IMR-90 (cell line): ENCODE measurements at regions not wholly inside any gene's neighbourhood (a gene's known extent, or its start where the extent isn't known, plus 50 kb on each side); places are given as distances from the start of the nearest gene placed in this dataset.
A peak's percentile ranks its signal among the peaks of the same experiment; 100 is the strongest.

Source experiments
- ATAC-seq: fragments of 200-7000 bp; cut with Tn5 transposase; 2 replicates; pipeline ENCODE4 v1.9.1; 2020; ENCODE audit warnings: low read depth, mild to moderate bottlenecking, moderate library complexity
- BruUV-seq: library from RNA; stranded (reverse); fragments of 400-500 nt; replicated peaks from 2 replicates; lab custom pipeline; 2021; lab: Mats Ljungman, UMichigan
- CTCF ChIA-PET: fragments of 300-600 bp; formaldehyde crosslinking; extraction: SDS; loops from one replicate; lab custom pipeline; 2021; ENCODE audit warnings: antibody characterized with exemption; lab: Yijun Ruan, JAX
- POLR2A ChIA-PET: fragments of 300-600 bp; sonication (Branson Sonifier 250); formaldehyde crosslinking; loops from one replicate; lab custom pipeline; 2022; ENCODE audit warnings: antibody characterized with exemption; ENCODE audit not compliant: unreplicated experiment; lab: Charles Lee
- DNase-seq: peaks from one replicate; pipeline ENCODE4 v3.0.0; 2013
- H2AFZ ChIP-seq: replicated peaks from 2 replicates; pipeline ENCODE3; 2013; ENCODE audit warnings: low read length, mild to moderate bottlenecking; ENCODE audit not compliant: poor library complexity
- H2AK5ac ChIP-seq: 2 replicates; pipeline ENCODE4 v1.6.1; 2013; ENCODE audit warnings: low read depth, low read length, inconsistent platforms
- H2AK9ac ChIP-seq: replicated peaks from 2 replicates; pipeline ENCODE3; 2013; ENCODE audit warnings: mild to moderate bottlenecking, low read depth, low read length, moderate library complexity; ENCODE audit not compliant: poor library complexity
- H2BK120ac ChIP-seq: 2 replicates; pipeline ENCODE4 v1.6.1; 2013; ENCODE audit warnings: low read depth, low read length, inconsistent platforms
- H2BK15ac ChIP-seq: 3 replicates; pipeline ENCODE4 v1.6.1; 2013; ENCODE audit warnings: low read depth, low read length, inconsistent platforms
- H2BK20ac ChIP-seq: 2 replicates; pipeline ENCODE4 v1.6.1; 2013; ENCODE audit warnings: low read depth, mild to moderate bottlenecking, inconsistent platforms, low read length, moderate library complexity
- H2BK5ac ChIP-seq: 2 replicates; pipeline ENCODE4 v1.6.1; 2013; ENCODE audit warnings: mild to moderate bottlenecking, low read depth, low read length, inconsistent platforms; ENCODE audit not compliant: poor library complexity, severe bottlenecking
- H3K14ac ChIP-seq: replicated peaks from 2 replicates; pipeline ENCODE4 v1.6.1; 2013; ENCODE audit warnings: low read depth, low read length, inconsistent platforms
- H3K18ac ChIP-seq: 2 replicates; pipeline ENCODE4 v1.6.1; 2013; ENCODE audit warnings: low read depth, low read length, control low read depth
- H3K23ac ChIP-seq: 2 replicates; pipeline ENCODE4 v1.6.1; 2013; ENCODE audit warnings: low read depth, low read length, inconsistent platforms
- H3K27ac ChIP-seq: 2 replicates; pipeline ENCODE4 v1.5.1; 2013; ENCODE audit warnings: mild to moderate bottlenecking, control low read depth, low read length; ENCODE audit not compliant: insufficient read depth
- H3K27me3 ChIP-seq: 2 replicates; pipeline ENCODE4 v1.6.1; 2013; ENCODE audit warnings: low read length; ENCODE audit not compliant: control insufficient read depth, insufficient read depth
- H3K36me3 ChIP-seq: 2 replicates; pipeline ENCODE4 v1.6.1; 2013; ENCODE audit warnings: low read length, mixed read lengths; ENCODE audit not compliant: control insufficient read depth, insufficient read depth
- H3K4ac ChIP-seq: 2 replicates; pipeline ENCODE4 v1.6.1; 2013; ENCODE audit warnings: low read depth, low read length, inconsistent platforms
- H3K4me1 ChIP-seq: 2 replicates; pipeline ENCODE4 v1.6.1; 2013; ENCODE audit warnings: low read length, mixed read lengths; ENCODE audit not compliant: control insufficient read depth, insufficient read depth
- H3K4me2 ChIP-seq: 2 replicates; pipeline ENCODE4 v1.6.1; 2013; ENCODE audit warnings: low read depth, mild to moderate bottlenecking, control low read depth, low read length, moderate library complexity
- H3K4me3 ChIP-seq: 2 replicates; pipeline ENCODE4 v1.5.1; 2013; ENCODE audit warnings: low read depth, mild to moderate bottlenecking, control low read depth, low read length, moderate library complexity; ENCODE audit not compliant: insufficient read depth
- H3K56ac ChIP-seq: 2 replicates; pipeline ENCODE4 v1.6.1; 2013; ENCODE audit warnings: low read length, inconsistent platforms; ENCODE audit not compliant: insufficient read depth; ENCODE audit errors: extremely low read depth
- H3K79me1 ChIP-seq, 2 experiments: 2 replicates each; pipeline ENCODE4 v1.6.1; 2013; ENCODE audit warnings: low read length in 2 of 2, inconsistent platforms in 1 of 2, low read depth in 1 of 2
- H3K9ac ChIP-seq: 2 replicates; pipeline ENCODE4 v1.6.1; 2013; ENCODE audit warnings: low read depth, low read length, control low read depth
- H3K9me1 ChIP-seq: 2 replicates; pipeline ENCODE4 v1.6.1; 2013; ENCODE audit warnings: low read length, inconsistent platforms; ENCODE audit not compliant: insufficient read depth
- H3K9me3 ChIP-seq: 2 replicates; pipeline ENCODE4 v1.6.1; 2013; ENCODE audit warnings: low read length; ENCODE audit not compliant: control insufficient read depth, insufficient read depth
- H4K20me1 ChIP-seq: 2 replicates; pipeline ENCODE4 v1.6.1; 2013; ENCODE audit warnings: low read length, inconsistent platforms; ENCODE audit not compliant: insufficient read depth
- H4K5ac ChIP-seq: 2 replicates; pipeline ENCODE4 v1.6.1; 2013; ENCODE audit warnings: mild to moderate bottlenecking, low read depth, low read length, control low read depth
- H4K8ac ChIP-seq, 2 experiments: 2 replicates each; pipeline ENCODE4 v1.6.1; 2013; ENCODE audit warnings: low read depth in 2 of 2, low read length in 2 of 2, control low read depth in 1 of 2, inconsistent platforms in 1 of 2
- H4K91ac ChIP-seq: 2 replicates; pipeline ENCODE4 v1.6.1; 2013; ENCODE audit warnings: low read depth, low read length, inconsistent platforms; ENCODE audit not compliant: insufficient read depth
- BHLHE40 ChIP-seq: fragments of 150-350 bp; IDR thresholded peaks from 2 replicates; pipeline ENCODE4 v1.6.1; 2016; ENCODE audit warnings: mild to moderate bottlenecking, low read depth, low read length
- CEBPB ChIP-seq: IDR thresholded peaks from 2 replicates; pipeline ENCODE4 v1.6.1; 2012; ENCODE audit warnings: low read depth, low read length, improper control_type of control experiment
- CHD1 ChIP-seq: IDR thresholded peaks from 2 replicates; pipeline ENCODE4 v1.6.1; 2012; ENCODE audit warnings: low read depth, low read length, improper control_type of control experiment
- FOS ChIP-seq: fragments of 150-350 bp; IDR thresholded peaks from 2 replicates; pipeline ENCODE4 v1.6.1; 2016; ENCODE audit warnings: low read depth, low read length
- MAFK ChIP-seq: IDR thresholded peaks from 2 replicates; pipeline ENCODE4 v1.6.1; 2012; ENCODE audit warnings: low read depth, low read length, improper control_type of control experiment
- MAZ ChIP-seq: IDR thresholded peaks from 2 replicates; pipeline ENCODE4 v1.6.1; 2012; ENCODE audit warnings: low read depth, mild to moderate bottlenecking, low read length, improper control_type of control experiment, moderate library complexity, borderline replicate concordance
- NFE2L2 ChIP-seq: fragments of 150-350 bp; IDR thresholded peaks from 2 replicates; pipeline ENCODE4 v1.6.1; 2016; ENCODE audit warnings: low read depth, mild to moderate bottlenecking, low read length
- POLR2A ChIP-seq: IDR thresholded peaks from 2 replicates; pipeline ENCODE4 v1.6.1; 2012; ENCODE audit warnings: mild to moderate bottlenecking, low read depth, low read length
- RAD21 ChIP-seq: IDR thresholded peaks from 2 replicates; pipeline ENCODE4 v1.6.1; 2012; ENCODE audit warnings: low read length, improper control_type of control experiment
- RCOR1 ChIP-seq: IDR thresholded peaks from 2 replicates; pipeline ENCODE4 v1.6.1; 2012; ENCODE audit warnings: mild to moderate bottlenecking, low read length, improper control_type of control experiment; ENCODE audit not compliant: insufficient replicate concordance
- RFX5 ChIP-seq: IDR thresholded peaks from 2 replicates; pipeline ENCODE4 v1.8.0; 2012; ENCODE audit warnings: low read depth, mild to moderate bottlenecking, low read length, moderate library complexity
- SMC3 ChIP-seq: fragments of 150-350 bp; IDR thresholded peaks from 2 replicates; pipeline ENCODE4 v1.6.1; 2016; ENCODE audit warnings: low read depth, mild to moderate bottlenecking, antibody characterized with exemption, low read length, moderate library complexity
- WGBS, 2 experiments: methylation state at CpG; one replicate each; pipeline versions ENCODE4 v1.1.5 to v1.1.7; 2013; ENCODE audit warnings: missing lambda C conversion rate in 2 of 2; ENCODE audit not compliant: insufficient read length in 1 of 2; ENCODE audit errors: extremely low coverage in 2 of 2; 5-methylcytosine and 5-hydroxymethylcytosine counted together
- dilution Hi-C: fragments of 300-500 bp; cut with HindIII; formaldehyde crosslinking; loops from one replicate; pipeline ENCODE4 v1.14.3; 2018; ENCODE audit warnings: low sequenced_read_pairs; ENCODE audit not compliant: unreplicated experiment
- in situ Hi-C: fragments of 300-500 bp; cut with MboI; formaldehyde crosslinking; loops from 3 replicates; pipeline ENCODE4 v1.14.3; 2019; ENCODE audit warnings: low sequenced_read_pairs, inconsistent platforms, mixed read lengths
- intact Hi-C: fragments of 100-400 bp; cut with micrococcal nuclease; formaldehyde crosslinking; loops from 2 replicates; pipeline ENCODE4 v1.10.0; 2022
- TF ChIP-seq, protein P1 (sequence below): fragments of 150-350 bp; IDR thresholded peaks from 2 replicates; pipeline ENCODE4 v1.6.1; 2017; ENCODE audit warnings: mild to moderate bottlenecking, antibody characterized with exemption, low read length, low read depth
- TF ChIP-seq, protein P2 (sequence below): conservative IDR thresholded peaks from 2 replicates; pipeline ENCODE4 v1.5.1; 2012; ENCODE audit warnings: mild to moderate bottlenecking, low read depth, low read length, improper control_type of control experiment
- TF ChIP-seq, protein P3 (sequence below): fragments of 150-350 bp; IDR thresholded peaks from 2 replicates; pipeline ENCODE4 v1.6.1; 2016; ENCODE audit warnings: low read depth, mild to moderate bottlenecking, low read length, moderate library complexity, borderline replicate concordance

DNA sequence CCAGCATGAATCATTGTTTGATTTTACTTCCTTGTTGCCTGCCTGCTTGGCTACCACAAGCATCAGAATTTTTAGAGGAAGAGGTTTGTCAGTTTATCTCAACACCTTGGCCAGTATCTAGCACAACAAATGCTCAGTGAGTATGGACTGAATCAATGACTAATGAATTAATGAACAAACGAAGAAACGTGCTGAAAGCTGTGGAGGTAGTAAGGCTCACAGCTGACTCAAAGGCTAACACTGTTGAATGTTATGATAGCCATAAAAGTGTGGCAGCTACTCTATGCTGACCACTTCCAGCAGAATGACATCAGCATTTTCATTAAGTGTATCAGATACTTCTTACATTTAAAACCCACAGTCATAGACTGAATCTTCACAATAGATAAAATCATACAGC lies 543.4 kb downstream of the IRS1 start (continued):
- peak; percentile 11; the same call in 1 of the 2 replicates for TF ChIP-seq FOS
- peak; percentile 98 for TF ChIP-seq BHLHE40
- TF ChIP-seq CEBPB, result no peak
- no peak for TF ChIP-seq SMC3

DNA sequence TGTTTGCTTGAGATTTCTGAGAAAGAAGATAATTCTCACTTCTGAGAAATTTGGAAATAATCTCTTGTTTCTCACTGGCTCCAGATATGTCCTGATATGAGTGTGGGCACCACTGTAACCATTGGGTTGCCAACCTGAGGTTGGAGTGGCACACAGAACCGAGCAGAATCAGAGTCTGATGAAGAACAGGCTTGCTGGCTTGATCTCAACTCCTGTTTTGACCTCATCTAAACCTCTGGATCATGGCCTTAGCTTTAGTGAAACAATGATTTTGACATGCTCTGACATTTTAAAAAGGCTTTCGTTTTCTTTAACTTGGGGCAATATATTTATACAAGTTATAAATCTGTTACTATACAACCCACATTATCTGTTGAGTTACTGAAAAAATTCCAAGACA lies 548.0 kb downstream of the IRS1 start:
- H3K9me1 ChIP-seq, result no peaks in the 10 kb centered on the region
- no peak overlapping the region for H2BK120ac ChIP-seq
- H3K27ac ChIP-seq, result no peak overlapping the region
- H4K8ac ChIP-seq, result no peak overlapping the region
- no peak overlapping the region for H2AK5ac ChIP-seq
- CTCF ChIA-PET, result interaction anchor here (0.6 kb wide), 1 partner anchor 12 kb away, joined by 4 read pairs; no protein-coding TSS in a partner anchor
- H3K4me1 ChIP-seq, result peaks cover 2% of the 10 kb centered on the region; the same call in 1 of the 2 replicates
- peak overlapping the region; percentile 29; the same call in 1 of the 2 replicates for H3K4ac ChIP-seq
- no peak overlapping the region for H3K9ac ChIP-seq
- no peaks in the 10 kb centered on the region for H3K27me3 ChIP-seq
- DNase-seq, result no peak
- no peak overlapping the region for H3K14ac ChIP-seq
- POLR2A ChIA-PET, result no interaction called here
- H3K4me3 ChIP-seq, result no peak overlapping the region
- no TSS peak for BruUV-seq
- no peaks in the 10 kb centered on the region for H3K79me1 ChIP-seq
- H4K5ac ChIP-seq, result no peak overlapping the region
- no peak overlapping the region for H2BK5ac ChIP-seq
- no peak overlapping the region for H3K4me2 ChIP-seq
- no peak overlapping the region for H3K56ac ChIP-seq
- H2BK20ac ChIP-seq, result no peak overlapping the region
- in situ Hi-C loops (no loop called here), dilution Hi-C loops (no loop called here), intact Hi-C loops (no loop called here)
- ATAC-seq, result no peak
- no peaks in the 10 kb centered on the region for H3K36me3 ChIP-seq
- H2AK9ac ChIP-seq, result no peak overlapping the region
- no peak overlapping the region for H3K18ac ChIP-seq
- H2BK15ac ChIP-seq, result 0 out of 3 replicates have a peak overlapping the region, but pooled peaks have one; percentile 29
- H4K20me1 ChIP-seq, result no peaks in the 10 kb centered on the region
- no peak overlapping the region for H2AFZ ChIP-seq
- no peak overlapping the region for H3K23ac ChIP-seq
- WGBS, 2 experiments, result 67% methylated on average over 1 of the region's 2 CpGs; no CpG with 5 or more reads in 1 of the 2 experiments
- H3K9me3 ChIP-seq, result no peaks in the 10 kb centered on the region
- no peak overlapping the region for H4K91ac ChIP-seq
- TF ChIP-seq MAFK (no peak), SMC3 (no peak), CHD1 (no peak), POLR2A (no peak), BHLHE40 (no peak), RCOR1 (no peak), MAZ (no peak), NFE2L2 (no peak), FOS (no peak), RAD21 (no peak), RFX5 (no peak)
- TF ChIP-seq, protein P1, sequence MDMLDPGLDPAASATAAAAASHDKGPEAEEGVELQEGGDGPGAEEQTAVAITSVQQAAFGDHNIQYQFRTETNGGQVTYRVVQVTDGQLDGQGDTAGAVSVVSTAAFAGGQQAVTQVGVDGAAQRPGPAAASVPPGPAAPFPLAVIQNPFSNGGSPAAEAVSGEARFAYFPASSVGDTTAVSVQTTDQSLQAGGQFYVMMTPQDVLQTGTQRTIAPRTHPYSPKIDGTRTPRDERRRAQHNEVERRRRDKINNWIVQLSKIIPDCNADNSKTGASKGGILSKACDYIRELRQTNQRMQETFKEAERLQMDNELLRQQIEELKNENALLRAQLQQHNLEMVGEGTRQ, result no peak
- TF ChIP-seq, protein P2, sequence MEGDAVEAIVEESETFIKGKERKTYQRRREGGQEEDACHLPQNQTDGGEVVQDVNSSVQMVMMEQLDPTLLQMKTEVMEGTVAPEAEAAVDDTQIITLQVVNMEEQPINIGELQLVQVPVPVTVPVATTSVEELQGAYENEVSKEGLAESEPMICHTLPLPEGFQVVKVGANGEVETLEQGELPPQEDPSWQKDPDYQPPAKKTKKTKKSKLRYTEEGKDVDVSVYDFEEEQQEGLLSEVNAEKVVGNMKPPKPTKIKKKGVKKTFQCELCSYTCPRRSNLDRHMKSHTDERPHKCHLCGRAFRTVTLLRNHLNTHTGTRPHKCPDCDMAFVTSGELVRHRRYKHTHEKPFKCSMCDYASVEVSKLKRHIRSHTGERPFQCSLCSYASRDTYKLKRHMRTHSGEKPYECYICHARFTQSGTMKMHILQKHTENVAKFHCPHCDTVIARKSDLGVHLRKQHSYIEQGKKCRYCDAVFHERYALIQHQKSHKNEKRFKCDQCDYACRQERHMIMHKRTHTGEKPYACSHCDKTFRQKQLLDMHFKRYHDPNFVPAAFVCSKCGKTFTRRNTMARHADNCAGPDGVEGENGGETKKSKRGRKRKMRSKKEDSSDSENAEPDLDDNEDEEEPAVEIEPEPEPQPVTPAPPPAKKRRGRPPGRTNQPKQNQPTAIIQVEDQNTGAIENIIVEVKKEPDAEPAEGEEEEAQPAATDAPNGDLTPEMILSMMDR, result no peak
- TF ChIP-seq, protein P3, sequence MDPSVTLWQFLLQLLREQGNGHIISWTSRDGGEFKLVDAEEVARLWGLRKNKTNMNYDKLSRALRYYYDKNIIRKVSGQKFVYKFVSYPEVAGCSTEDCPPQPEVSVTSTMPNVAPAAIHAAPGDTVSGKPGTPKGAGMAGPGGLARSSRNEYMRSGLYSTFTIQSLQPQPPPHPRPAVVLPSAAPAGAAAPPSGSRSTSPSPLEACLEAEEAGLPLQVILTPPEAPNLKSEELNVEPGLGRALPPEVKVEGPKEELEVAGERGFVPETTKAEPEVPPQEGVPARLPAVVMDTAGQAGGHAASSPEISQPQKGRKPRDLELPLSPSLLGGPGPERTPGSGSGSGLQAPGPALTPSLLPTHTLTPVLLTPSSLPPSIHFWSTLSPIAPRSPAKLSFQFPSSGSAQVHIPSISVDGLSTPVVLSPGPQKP, result no peak
